ENCODE measurements at regions not wholly inside any gene's neighbourhood (a gene's known extent, or its start where the extent isn't known, plus 50 kb on each side); places are given as distances from the start of the nearest gene placed in this dataset.

DNA sequence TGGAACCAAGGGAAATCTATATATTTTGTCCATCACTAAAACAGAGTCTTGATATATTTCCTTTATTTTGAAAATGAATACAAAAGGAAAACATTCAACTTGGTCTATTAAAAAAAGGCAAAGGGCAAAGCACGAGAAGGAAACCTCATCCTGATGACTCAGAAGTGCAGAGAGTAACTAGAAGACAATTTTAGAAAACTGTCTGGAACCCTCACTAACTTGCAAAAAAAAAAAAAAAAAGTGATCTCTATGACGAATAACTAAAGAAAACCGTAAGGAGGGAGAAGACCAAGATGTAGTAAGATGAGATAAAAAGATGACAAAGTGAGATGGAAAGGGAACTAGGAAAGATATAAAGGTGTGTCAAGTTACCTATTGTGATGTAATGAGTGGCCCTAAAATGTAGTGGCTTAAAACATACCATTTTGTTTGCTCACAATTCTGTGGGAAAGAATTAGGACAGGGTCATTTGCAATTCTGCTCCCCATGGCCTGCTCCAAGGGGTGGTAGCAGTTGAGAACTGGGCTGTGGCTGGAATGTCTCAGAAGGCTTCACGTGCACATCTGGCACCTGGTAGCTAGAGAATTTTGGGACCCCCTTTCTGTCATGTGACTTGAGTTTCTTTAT, 303.0 kb downstream of the DYSF start:
- TF ChIP-seq EZH2phosphoT487 (IDR thresholded peaks at IDR 0.05; ENCODE audit: insufficient read depth, low read depth) (no peak), EZH2 (IDR thresholded peaks at IDR 0.05; ENCODE audit: insufficient read depth, poor library complexity, severe bottlenecking) (no peak)

All from GM23248 (cell line).